GM21367 (cell line): ENCODE measurements at regions not wholly inside any gene's neighbourhood (a gene's known extent, or its start where the extent isn't known, plus 50 kb on each side); places are given as distances from the start of the nearest gene placed in this dataset.

Experiments used
- ATAC-seq: cut with Tn5 transposase; IDR thresholded peaks from one replicate; pipeline ENCODE4 v1.9.1; 2021; ENCODE audit not compliant: unreplicated experiment

DNA sequence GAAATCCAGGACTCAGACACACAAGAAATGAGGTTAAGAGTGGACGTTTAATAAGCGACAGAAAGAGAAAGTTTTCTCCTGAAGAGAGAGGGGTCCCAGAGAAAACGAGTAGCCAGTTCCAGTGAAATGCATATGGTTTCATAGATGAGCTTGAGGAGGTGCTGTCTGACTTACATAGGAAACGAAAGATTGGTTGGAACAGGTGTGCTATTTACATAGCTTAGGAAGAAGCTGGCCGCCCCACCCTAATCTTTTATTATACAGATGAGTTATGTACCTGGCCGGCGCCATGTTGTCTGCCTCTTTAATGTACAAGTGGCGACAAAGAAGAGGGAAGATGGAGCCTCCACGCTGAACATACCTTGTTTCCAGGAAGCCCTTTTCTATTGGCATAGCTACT is 223.0 kb downstream of the SLC6A15 start:
- ATAC-seq: no peak

GRCh38 chr12:84685379-84685778 is 227.2 kb downstream of the SLC6A15 start:
- ATAC-seq: no peak

GRCh38 chr12:84676787-84677186 is 235.8 kb downstream of the SLC6A15 start:
- no peak for ATAC-seq

- no peak for ATAC-seq
Measured at GRCh38 chr12:84661786-84662185, 250.8 kb downstream of the SLC6A15 start.

DNA sequence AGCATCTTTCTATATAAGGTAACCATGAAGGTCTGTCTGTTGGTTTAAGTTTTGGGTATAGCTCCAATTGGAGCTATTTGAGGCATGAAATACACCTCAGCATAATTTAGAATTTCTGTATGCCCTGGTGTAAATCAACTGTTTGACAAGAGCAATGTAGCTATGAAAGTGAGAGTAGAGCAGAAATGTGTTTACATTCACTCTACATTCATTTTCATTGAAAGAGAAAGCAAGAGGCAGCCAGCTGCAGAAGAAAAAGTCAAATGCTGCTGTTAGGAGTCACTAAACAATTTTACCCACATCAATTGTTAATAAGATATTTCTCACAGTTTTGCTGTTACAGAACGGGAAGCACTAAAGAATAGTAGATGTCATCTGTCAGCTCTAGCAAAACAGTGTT is 252.5 kb downstream of the SLC6A15 start:
- ATAC-seq: no peak

- no peak for ATAC-seq
Measured at GRCh38 chr12:84658877-84659276, 253.7 kb downstream of the SLC6A15 start.

- ATAC-seq: no peak
Measured at GRCh38 chr12:84656705-84657104, 255.9 kb downstream of the SLC6A15 start.

GRCh38 chr12:84653482-84653881 is 259.1 kb downstream of the SLC6A15 start:
- ATAC-seq: no peak

DNA sequence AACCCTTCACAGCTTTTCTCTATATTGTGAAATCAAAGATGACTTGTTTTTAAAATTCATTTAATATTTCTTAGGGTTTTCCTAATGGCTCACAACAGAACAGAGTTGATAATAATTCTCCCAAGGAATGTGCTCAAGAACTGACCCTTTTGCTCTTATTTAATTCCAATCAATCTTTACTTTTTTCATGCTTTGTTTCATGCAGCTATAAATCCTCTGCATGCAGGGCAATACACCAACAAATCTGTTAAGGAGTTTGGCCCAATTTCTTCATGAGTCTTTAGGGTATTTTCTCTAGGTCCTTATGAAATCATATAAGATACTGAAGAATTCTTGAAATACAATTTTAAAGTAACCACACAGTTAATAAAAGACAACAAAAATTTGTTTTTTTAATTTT is 264.2 kb downstream of the SLC6A15 start:
- ATAC-seq: no peak

- no peak for ATAC-seq
Measured at GRCh38 chr12:84644908-84645307, 267.7 kb downstream of the SLC6A15 start.

GRCh38 chr12:84643993-84644392 is 268.6 kb downstream of the SLC6A15 start:
- no peak for ATAC-seq

DNA sequence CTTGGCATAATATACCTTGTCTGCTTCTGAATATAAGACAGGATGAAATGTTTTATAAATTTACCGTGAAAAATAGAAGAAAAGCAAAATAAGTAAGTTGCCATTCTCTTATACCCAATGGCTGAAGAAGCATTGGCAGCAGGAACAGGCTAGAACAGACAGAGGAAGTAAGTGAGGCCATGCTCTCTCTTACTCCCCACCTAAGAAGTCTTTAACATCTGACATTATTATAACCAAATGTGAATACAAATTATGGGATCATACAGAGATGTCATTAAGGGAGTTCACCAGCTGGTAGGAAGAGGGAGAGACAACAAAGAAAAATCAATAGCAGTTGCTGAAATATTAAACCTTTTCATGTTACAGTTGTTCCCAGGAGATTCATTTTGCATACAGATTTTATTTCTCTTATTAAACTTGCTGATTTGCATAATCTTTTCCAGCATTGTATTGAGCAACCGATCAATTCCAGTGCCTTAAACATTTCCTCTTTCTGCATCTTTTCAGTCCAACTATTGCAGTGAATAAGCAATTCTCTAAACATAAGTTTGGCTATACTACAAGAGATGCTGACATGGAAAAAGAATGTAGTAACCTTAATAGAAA is 270.6 kb downstream of the SLC6A15 start:
- ATAC-seq: no peak

DNA sequence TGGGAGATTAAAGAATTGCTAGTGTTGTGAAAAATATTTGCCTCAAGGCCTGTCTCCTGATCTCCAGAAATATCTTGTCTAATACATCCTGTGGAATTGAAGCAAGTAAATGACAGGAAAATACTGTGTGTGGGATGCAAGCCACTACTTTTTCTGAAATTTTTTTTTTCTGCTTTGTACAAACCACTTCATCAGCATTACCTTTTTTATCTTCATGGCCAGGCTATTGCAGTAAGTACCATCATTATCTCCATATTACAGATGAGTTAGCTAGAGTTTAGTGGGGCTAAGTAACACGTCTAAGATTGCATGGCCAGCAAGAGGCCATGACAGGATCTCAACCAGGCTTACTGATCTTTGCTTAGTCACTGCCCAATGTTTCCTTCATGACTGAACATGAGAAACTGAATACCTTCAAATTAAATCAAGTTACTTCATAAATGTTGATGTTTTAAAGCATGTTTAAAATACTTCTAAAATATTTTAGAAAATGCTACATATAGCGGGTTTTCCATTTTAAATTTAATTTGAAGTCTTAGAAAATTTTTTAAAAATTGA is 273.7 kb downstream of the SLC6A15 start:
- no peak for ATAC-seq

DNA sequence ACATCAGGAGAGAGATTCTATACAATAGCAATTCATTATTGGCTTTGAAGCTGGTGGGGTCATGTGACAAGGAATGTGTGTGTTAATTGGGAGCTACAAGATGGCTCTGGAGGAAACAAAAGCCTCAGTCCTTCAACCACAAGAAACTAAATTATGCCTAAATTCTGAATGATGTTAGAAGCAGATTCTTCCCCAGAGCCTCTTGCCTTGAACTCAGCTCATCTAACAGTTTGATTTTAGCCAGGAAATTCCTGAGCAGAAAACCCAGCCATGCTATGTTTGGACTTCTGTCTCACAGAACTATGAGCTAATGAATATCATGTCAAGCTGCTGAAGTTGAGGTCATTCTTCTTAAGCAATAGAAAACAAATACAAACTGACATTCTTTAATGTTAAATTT is 274.7 kb downstream of the SLC6A15 start:
- no peak for ATAC-seq

- ATAC-seq: no peak
Measured at GRCh38 chr12:84636801-84637290, 275.8 kb downstream of the SLC6A15 start.

DNA sequence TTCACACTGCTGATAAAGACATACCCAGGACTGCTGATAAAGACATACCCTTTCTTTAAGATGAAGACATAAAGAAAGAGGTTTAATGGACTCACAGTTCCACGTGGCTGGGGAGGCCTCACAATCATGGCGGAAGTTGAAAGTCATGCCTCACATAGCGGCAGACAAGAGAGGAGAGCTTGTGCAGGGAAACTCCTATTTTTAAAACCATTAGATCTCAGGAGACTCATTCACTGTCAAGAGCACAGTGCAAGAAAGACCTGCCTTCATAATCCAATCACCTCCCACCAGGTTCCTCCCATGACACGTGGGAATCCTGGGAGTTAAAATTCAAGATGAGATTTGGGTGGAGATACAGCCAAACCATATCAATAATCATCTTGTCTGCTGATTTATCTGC is 278.1 kb downstream of the SLC6A15 start:
- ATAC-seq: no peak

DNA sequence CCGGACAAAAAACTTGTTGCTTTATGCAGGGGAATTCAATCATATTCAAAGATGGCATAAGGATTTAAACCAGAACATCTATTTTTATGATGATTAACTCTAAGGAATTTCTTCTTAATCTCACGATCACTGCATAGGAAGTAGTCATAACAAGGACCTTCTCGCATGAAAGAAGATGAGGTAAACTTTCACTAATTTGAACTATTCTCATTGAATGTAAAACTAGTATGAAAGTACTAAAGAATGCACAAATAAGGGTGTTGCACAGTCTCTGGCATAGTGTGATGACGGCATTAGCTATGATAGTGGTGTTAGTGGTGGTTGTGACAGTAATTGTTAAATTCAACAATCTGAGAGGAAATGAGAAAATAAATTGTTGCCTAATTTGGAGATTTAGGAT is 280.0 kb downstream of the SLC6A15 start:
- ATAC-seq: no peak

DNA sequence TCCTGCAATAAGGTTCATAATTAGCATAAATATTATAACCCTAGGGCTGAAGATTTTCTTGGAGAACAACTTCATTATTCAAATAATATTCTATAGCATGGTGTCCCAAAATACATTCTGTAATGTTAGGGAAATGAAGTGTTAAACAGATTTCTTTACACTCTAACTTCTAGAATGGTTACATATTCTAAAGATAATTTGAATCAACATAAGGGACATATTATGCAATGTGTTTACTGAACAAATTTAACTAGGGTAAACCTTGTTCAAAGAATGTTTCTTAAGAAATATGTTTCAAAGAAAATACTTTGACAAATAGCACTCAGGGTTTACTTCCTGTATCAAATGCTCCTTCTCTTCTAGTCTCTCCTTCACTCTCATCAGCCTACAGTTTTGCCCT is 281.6 kb downstream of the SLC6A15 start:
- no peak for ATAC-seq

GRCh38 chr12:84627593-84627992 is 285.0 kb downstream of the SLC6A15 start:
- ATAC-seq: no peak

DNA sequence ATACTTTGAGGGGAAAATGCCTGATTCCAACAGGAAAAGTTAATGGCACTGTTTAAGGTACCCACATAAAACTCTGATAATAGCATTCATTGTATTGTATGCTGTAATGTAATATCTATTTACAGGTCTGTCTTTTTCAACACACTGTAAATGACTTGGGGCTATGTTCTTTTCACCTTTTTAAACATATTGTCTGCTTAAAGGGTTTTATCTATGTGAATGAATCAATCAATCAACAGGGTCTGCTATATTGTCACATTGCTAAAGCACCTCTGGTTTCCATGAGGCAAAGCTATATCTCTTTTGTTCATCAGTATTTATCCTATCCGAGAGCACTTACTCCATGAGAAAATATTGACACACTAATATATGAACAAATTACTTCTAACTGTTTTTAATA is 288.0 kb downstream of the SLC6A15 start:
- no peak for ATAC-seq

DNA sequence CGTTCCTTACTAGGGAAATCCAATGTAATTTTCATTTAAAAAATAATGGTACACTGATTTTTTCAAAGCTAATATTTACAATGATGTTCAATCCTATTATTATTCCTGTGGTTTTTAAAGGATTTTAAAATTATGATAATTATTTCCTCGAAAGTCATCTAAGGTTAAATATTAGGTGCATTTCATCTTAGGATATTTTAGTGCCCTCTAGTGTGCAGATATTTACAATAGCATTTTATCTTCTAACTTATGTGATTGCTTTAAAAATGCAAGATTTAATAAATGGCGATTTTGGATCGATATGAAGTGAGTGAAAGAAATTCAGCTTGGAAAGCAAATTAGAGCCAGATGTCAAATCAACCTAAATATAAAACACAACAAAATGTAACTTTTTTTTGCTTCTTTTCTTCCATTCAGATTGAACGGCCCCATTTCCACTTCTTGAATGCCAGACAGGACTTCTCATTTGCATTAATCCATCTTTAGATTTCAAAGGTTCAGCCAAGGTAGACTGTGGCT is 293.5 kb downstream of the SLC6A15 start:
- no peak for ATAC-seq

- ATAC-seq: no peak
Measured at GRCh38 chr12:84607170-84607819, 305.3 kb downstream of the SLC6A15 start.
